ENCODE measurements at regions not wholly inside any gene's neighbourhood (a gene's known extent, or its start where the extent isn't known, plus 50 kb on each side); places are given as distances from the start of the nearest gene placed in this dataset.

DNA sequence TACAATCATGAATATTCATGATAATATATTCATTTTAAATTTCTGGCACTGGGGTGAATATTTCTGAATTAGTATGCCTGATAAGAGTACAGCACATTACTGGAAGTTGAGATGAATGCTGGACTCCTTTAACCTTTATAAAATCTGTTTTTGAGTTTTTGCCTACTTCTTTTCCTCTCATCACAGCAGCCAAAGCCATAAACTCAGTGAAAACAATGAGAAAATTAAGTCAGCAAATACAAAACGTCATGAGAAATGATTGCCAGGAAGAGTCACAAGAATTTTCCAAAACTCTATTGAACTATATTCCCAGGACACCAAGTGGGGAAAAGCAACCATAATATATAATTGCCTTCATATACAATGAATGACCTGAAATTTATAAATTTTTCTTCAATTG lies 837.6 kb downstream of the TBC1D32 start:
- Histone ChIP-seq H3K4me3 (ENCODE audit: severe bottlenecking) (no peak overlapping the region), H3K9me3 (ENCODE audit: severe bottlenecking) (no peaks in the 10 kb centered on the region), H3K27me3 (ENCODE audit: insufficient read depth, poor library complexity, severe bottlenecking) (no peaks in the 10 kb centered on the region), H3K36me3 (ENCODE audit: low read depth) (no peaks in the 10 kb centered on the region), H3K4me1 (ENCODE audit: insufficient read depth, poor library complexity, severe bottlenecking) (no peaks in the 10 kb centered on the region), H3K27ac (ENCODE audit: poor library complexity, severe bottlenecking) (no peak overlapping the region)
- DNase-seq (ENCODE audit: low spot score) (no peak), ATAC-seq (ENCODE audit: low read depth) (no peak)
- TF ChIP-seq, protein P1, sequence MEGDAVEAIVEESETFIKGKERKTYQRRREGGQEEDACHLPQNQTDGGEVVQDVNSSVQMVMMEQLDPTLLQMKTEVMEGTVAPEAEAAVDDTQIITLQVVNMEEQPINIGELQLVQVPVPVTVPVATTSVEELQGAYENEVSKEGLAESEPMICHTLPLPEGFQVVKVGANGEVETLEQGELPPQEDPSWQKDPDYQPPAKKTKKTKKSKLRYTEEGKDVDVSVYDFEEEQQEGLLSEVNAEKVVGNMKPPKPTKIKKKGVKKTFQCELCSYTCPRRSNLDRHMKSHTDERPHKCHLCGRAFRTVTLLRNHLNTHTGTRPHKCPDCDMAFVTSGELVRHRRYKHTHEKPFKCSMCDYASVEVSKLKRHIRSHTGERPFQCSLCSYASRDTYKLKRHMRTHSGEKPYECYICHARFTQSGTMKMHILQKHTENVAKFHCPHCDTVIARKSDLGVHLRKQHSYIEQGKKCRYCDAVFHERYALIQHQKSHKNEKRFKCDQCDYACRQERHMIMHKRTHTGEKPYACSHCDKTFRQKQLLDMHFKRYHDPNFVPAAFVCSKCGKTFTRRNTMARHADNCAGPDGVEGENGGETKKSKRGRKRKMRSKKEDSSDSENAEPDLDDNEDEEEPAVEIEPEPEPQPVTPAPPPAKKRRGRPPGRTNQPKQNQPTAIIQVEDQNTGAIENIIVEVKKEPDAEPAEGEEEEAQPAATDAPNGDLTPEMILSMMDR (IDR thresholded peaks at IDR 0.05; ENCODE audit: poor library complexity, severe bottlenecking): no peak

DNA sequence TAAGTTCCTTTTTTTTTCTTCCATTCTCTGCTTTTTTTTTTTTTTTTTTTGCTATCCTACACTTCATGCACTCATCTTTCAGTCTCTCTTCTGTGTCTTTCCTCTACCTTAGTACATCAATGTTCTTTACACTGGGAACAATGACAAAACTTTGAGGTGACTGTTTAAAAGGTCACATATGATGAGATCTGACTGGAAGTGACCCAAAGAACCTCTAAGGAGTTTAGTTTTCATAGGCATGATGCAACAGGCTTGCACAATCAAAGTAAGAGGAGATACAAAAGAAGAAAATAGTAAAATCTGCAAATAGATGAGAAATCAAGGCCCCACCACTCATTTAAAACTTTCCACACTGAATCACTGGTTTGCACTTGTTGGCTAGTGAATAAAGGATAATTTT lies 840.8 kb downstream of the TBC1D32 start:
- DNase-seq (ENCODE audit: low spot score) (no peak), ATAC-seq (ENCODE audit: low read depth) (no peak)
- TF ChIP-seq, protein P1 (IDR thresholded peaks at IDR 0.05; ENCODE audit: poor library complexity, severe bottlenecking): no peak
- no peaks in the 10 kb centered on the region for H3K4me1 ChIP-seq (ENCODE audit: insufficient read depth, poor library complexity, severe bottlenecking)
- H3K4me3 ChIP-seq (ENCODE audit: severe bottlenecking): no peak overlapping the region
- H3K27me3 ChIP-seq (ENCODE audit: insufficient read depth, poor library complexity, severe bottlenecking): no peaks in the 10 kb centered on the region
- H3K36me3 ChIP-seq (ENCODE audit: low read depth): no peaks in the 10 kb centered on the region
- no peak overlapping the region for H3K27ac ChIP-seq (ENCODE audit: poor library complexity, severe bottlenecking)
- H3K9me3 ChIP-seq (ENCODE audit: severe bottlenecking): no peaks in the 10 kb centered on the region

DNA sequence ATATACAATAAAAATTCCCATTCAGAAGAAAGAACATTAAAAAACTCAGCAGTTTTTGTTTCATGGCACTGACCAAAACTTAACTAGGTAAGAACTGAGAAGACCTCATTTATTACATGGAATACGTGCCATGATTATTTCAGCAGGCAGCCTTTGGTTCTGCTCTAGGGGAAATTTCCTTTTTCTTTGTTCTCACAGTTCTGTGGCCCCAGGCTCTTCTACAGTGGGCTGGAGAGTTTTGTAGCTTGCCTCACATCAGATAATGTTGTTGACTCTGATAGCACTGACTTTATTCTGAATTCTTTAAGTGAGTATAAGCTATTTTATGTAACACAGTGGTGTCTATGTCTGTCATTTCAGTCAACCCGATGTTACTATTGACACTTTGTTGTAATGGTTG lies 844.3 kb downstream of the TBC1D32 start:
- H3K27me3 ChIP-seq (ENCODE audit: insufficient read depth, poor library complexity, severe bottlenecking): no peaks in the 10 kb centered on the region
- H3K27ac ChIP-seq (ENCODE audit: poor library complexity, severe bottlenecking): no peak overlapping the region
- DNase-seq (ENCODE audit: low spot score): no peak
- H3K4me1 ChIP-seq (ENCODE audit: insufficient read depth, poor library complexity, severe bottlenecking): no peaks in the 10 kb centered on the region
- TF ChIP-seq, protein P1 (IDR thresholded peaks at IDR 0.05; ENCODE audit: poor library complexity, severe bottlenecking): no peak
- ATAC-seq (ENCODE audit: low read depth): no peak
- H3K36me3 ChIP-seq (ENCODE audit: low read depth): no peaks in the 10 kb centered on the region
- H3K4me3 ChIP-seq (ENCODE audit: severe bottlenecking): no peak overlapping the region
- no peaks in the 10 kb centered on the region for H3K9me3 ChIP-seq (ENCODE audit: severe bottlenecking)

DNA sequence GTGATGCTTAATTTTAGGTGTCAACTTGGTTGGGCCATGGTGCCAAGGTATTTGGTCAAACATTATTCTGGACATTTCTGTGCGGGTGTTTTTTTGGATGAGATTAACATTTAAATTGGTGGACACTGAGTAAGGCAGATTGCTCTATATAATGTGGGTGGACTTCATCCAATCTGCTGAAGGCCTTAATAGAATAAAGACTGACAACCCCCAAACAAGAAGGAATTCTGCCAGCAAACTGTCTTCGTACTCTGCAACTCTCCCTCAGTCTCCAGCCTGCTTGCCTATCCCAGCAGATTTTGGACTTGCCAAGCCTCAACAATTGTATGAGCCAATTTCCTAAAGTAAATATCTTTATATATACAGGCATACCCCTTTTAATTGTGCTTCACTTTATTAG lies 850.1 kb downstream of the TBC1D32 start:
- TF ChIP-seq, protein P1 (IDR thresholded peaks at IDR 0.05; ENCODE audit: poor library complexity, severe bottlenecking): no peak
- no peak for DNase-seq (ENCODE audit: low spot score)
- H3K36me3 ChIP-seq (ENCODE audit: low read depth): no peaks in the 10 kb centered on the region
- H3K9me3 ChIP-seq (ENCODE audit: severe bottlenecking): no peaks in the 10 kb centered on the region
- H3K27me3 ChIP-seq (ENCODE audit: insufficient read depth, poor library complexity, severe bottlenecking): no peaks in the 10 kb centered on the region
- H3K27ac ChIP-seq (ENCODE audit: poor library complexity, severe bottlenecking): no peak overlapping the region
- ATAC-seq (ENCODE audit: low read depth): no peak
- no peaks in the 10 kb centered on the region for H3K4me1 ChIP-seq (ENCODE audit: insufficient read depth, poor library complexity, severe bottlenecking)
- no peak overlapping the region for H3K4me3 ChIP-seq (ENCODE audit: severe bottlenecking)

DNA sequence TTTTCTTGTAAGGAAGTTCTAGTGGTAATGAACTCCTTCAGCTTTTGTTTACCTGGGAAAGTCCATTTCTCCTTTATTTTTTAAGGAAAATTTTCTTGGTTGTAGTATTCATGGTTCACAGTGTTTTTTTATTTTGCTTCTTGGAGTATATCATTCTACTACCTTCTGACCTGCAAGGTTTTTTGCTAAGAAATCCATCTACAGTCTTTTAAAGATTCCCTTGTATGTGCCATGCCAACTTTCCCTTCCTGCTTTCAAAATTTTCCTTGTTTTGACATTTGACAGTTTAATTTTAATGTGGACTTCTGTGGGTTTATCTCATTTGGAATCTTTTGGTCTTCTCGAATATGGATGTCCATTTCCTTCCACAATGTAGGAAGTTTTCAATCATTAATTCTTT lies 855.6 kb downstream of the TBC1D32 start:
- H3K36me3 ChIP-seq (ENCODE audit: low read depth): no peaks in the 10 kb centered on the region
- H3K9me3 ChIP-seq (ENCODE audit: severe bottlenecking): no peaks in the 10 kb centered on the region
- H3K4me1 ChIP-seq (ENCODE audit: insufficient read depth, poor library complexity, severe bottlenecking): no peaks in the 10 kb centered on the region
- DNase-seq (ENCODE audit: low spot score) (no peak), ATAC-seq (ENCODE audit: low read depth) (no peak)
- H3K27ac ChIP-seq (ENCODE audit: poor library complexity, severe bottlenecking): no peak overlapping the region
- H3K4me3 ChIP-seq (ENCODE audit: severe bottlenecking): no peak overlapping the region
- TF ChIP-seq, protein P1 (IDR thresholded peaks at IDR 0.05; ENCODE audit: poor library complexity, severe bottlenecking): no peak
- H3K27me3 ChIP-seq (ENCODE audit: insufficient read depth, poor library complexity, severe bottlenecking): no peaks in the 10 kb centered on the region
